WTC11 (cell line): ENCODE measurements at regions not wholly inside any gene's neighbourhood (a gene's known extent, or its start where the extent isn't known, plus 50 kb on each side); places are given as distances from the start of the nearest gene placed in this dataset.

Experiments used
- ATAC-seq: fragments of 200-7000 bp; cut with Tn5 transposase; 2 replicates; pipeline ENCODE4 v1.10.0; 2021; ENCODE audit warnings: mild to moderate bottlenecking, moderate library complexity
- CTCF ChIA-PET: fragments of 300-600 bp; sonication (Branson Sonifier 250); formaldehyde crosslinking; loops from one replicate; lab custom pipeline; 2021; ENCODE audit warnings: antibody characterized with exemption; lab: Charles Lee
- POLR2A ChIA-PET: fragments of 350-600 bp; sonication (Branson Sonifier 250); formaldehyde crosslinking; loops from one replicate; lab custom pipeline; 2021; ENCODE audit warnings: antibody characterized with exemption; lab: Charles Lee
- DNase-seq: peaks from one replicate; pipeline ENCODE4 v3.0.0; 2021; ENCODE audit warnings: low spot score
- H3K27ac Mint-ChIP-seq: 2 replicates; pipeline ENCODE4 v1.8.0; 2021; ENCODE audit warnings: mixed read lengths
- H3K27me3 Mint-ChIP-seq: 2 replicates; pipeline ENCODE4 v1.8.0; 2021; ENCODE audit warnings: low read depth, mild to moderate bottlenecking, moderate library complexity, mixed read lengths
- H3K36me3 Mint-ChIP-seq: 2 replicates; pipeline ENCODE4 v1.8.0; 2021; ENCODE audit warnings: mixed read lengths
- H3K4me1 Mint-ChIP-seq: 2 replicates; pipeline ENCODE4 v1.8.0; 2022; ENCODE audit warnings: mixed read lengths
- H3K4me3 Mint-ChIP-seq: 2 replicates; pipeline ENCODE4 v1.8.0; 2021; ENCODE audit warnings: mild to moderate bottlenecking, moderate library complexity, mixed read lengths
- H3K9me3 Mint-ChIP-seq: 2 replicates; pipeline ENCODE4 v1.8.0; 2021; ENCODE audit warnings: mixed read lengths
- CBFB ChIP-seq: sonication (generic); formaldehyde crosslinking; IDR thresholded peaks from 2 replicates; pipeline ENCODE4 v1.8.1; 2022; ENCODE audit warnings: mild to moderate bottlenecking, low read depth, missing genetic modification reagents
- CREB1 ChIP-seq: sonication (generic); formaldehyde crosslinking; IDR thresholded peaks from 2 replicates; pipeline ENCODE4 v1.8.0; 2023; ENCODE audit warnings: mild to moderate bottlenecking, missing genetic modification reagents
- CREM ChIP-seq: sonication (generic); formaldehyde crosslinking; IDR thresholded peaks from 2 replicates; pipeline ENCODE4 v1.8.1; 2022; ENCODE audit warnings: mild to moderate bottlenecking, missing genetic modification reagents, moderate library complexity
- ESRRA ChIP-seq: sonication (generic); formaldehyde crosslinking; IDR thresholded peaks from 2 replicates; pipeline ENCODE4 v1.8.1; 2022; ENCODE audit warnings: mild to moderate bottlenecking, missing genetic modification reagents, borderline replicate concordance
- FOXJ3 ChIP-seq: sonication (generic); formaldehyde crosslinking; IDR thresholded peaks from 2 replicates; pipeline ENCODE4 v1.9.0; 2021; ENCODE audit warnings: missing genetic modification reagents, mild to moderate bottlenecking, borderline replicate concordance
- FOXP1 ChIP-seq: sonication (generic); formaldehyde crosslinking; IDR thresholded peaks from 2 replicates; pipeline ENCODE4 v1.8.0; 2022; ENCODE audit warnings: missing genetic modification reagents, mild to moderate bottlenecking, moderate library complexity, borderline replicate concordance
- HMGA2 ChIP-seq: fragments of 250-450 bp; sonication (Bioruptor Pico); IDR thresholded peaks from 2 replicates; pipeline ENCODE4 v1.4.0; 2021; ENCODE audit warnings: mild to moderate bottlenecking, moderate library complexity
- NR1H2 ChIP-seq: sonication (generic); formaldehyde crosslinking; IDR thresholded peaks from 2 replicates; pipeline ENCODE4 v1.9.0; 2021; ENCODE audit warnings: mild to moderate bottlenecking, moderate library complexity, missing genetic modification reagents
- PRRX2 ChIP-seq: fragments of 250-450 bp; sonication (Bioruptor Pico); IDR thresholded peaks from 2 replicates; pipeline ENCODE4 v1.8.0; 2021; ENCODE audit warnings: mild to moderate bottlenecking
- SMAD4 ChIP-seq: sonication (generic); formaldehyde crosslinking; IDR thresholded peaks from 2 replicates; pipeline ENCODE4 v1.8.0; 2022; ENCODE audit warnings: mild to moderate bottlenecking, missing genetic modification reagents
- SP1 ChIP-seq: sonication (generic); formaldehyde crosslinking; conservative IDR thresholded peaks from 2 replicates; pipeline ENCODE4 v1.8.1; 2022; ENCODE audit warnings: missing genetic modification reagents
- TEAD4 ChIP-seq: sonication (generic); formaldehyde crosslinking; IDR thresholded peaks from 2 replicates; pipeline ENCODE4 v1.8.0; 2022; ENCODE audit warnings: mild to moderate bottlenecking, missing genetic modification reagents
- ZNF219 ChIP-seq: sonication (generic); formaldehyde crosslinking; IDR thresholded peaks from 2 replicates; pipeline ENCODE4 v1.8.0; 2023; ENCODE audit warnings: missing genetic modification reagents, mild to moderate bottlenecking, borderline replicate concordance
- ZNF317 ChIP-seq: sonication (generic); formaldehyde crosslinking; IDR thresholded peaks from 2 replicates; pipeline ENCODE4 v1.8.1; 2023; ENCODE audit warnings: low read depth, mild to moderate bottlenecking, moderate library complexity, missing genetic modification reagents, borderline replicate concordance
- TF ChIP-seq, protein P1 (sequence below): fragments of 250-450 bp; sonication (Bioruptor Pico); IDR thresholded peaks from 2 replicates; pipeline ENCODE4 v1.9.0; 2021; ENCODE audit warnings: mild to moderate bottlenecking
- TF ChIP-seq, protein P2 (sequence below): sonication (generic); formaldehyde crosslinking; IDR thresholded peaks from 2 replicates; pipeline ENCODE4 v1.8.0; 2023; ENCODE audit warnings: missing genetic modification reagents
- TF ChIP-seq, protein P3 (sequence below): sonication (generic); formaldehyde crosslinking; IDR thresholded peaks from 2 replicates; pipeline ENCODE4 v1.8.1; 2023; ENCODE audit warnings: mild to moderate bottlenecking, missing genetic modification reagents, moderate library complexity
- TF ChIP-seq, protein P4 (sequence below): sonication (generic); formaldehyde crosslinking; IDR thresholded peaks from 2 replicates; pipeline ENCODE4 v1.8.1; 2023; ENCODE audit warnings: mild to moderate bottlenecking, moderate library complexity, missing genetic modification reagents
- TF ChIP-seq, protein P5 (sequence below): sonication (generic); formaldehyde crosslinking; IDR thresholded peaks from 2 replicates; pipeline ENCODE4 v1.8.0; 2022; ENCODE audit warnings: mild to moderate bottlenecking, missing genetic modification reagents
- TF ChIP-seq, protein P6 (sequence below): sonication (generic); formaldehyde crosslinking; IDR thresholded peaks from 2 replicates; pipeline ENCODE4 v1.8.0; 2022; ENCODE audit warnings: mild to moderate bottlenecking, missing genetic modification reagents
- TF ChIP-seq, protein P7 (sequence below): fragments of 250-450 bp; sonication (Bioruptor Pico); conservative IDR thresholded peaks from 2 replicates; pipeline ENCODE4 v1.9.0; 2021; ENCODE audit warnings: mild to moderate bottlenecking
- TF ChIP-seq, protein P8 (sequence below): sonication (generic); formaldehyde crosslinking; IDR thresholded peaks from 2 replicates; pipeline ENCODE4 v1.8.1; 2023; ENCODE audit warnings: mild to moderate bottlenecking, missing genetic modification reagents, moderate library complexity
- TF ChIP-seq, protein P9 (sequence below): sonication (generic); formaldehyde crosslinking; IDR thresholded peaks from 2 replicates; pipeline ENCODE4 v1.8.1; 2023; ENCODE audit warnings: mild to moderate bottlenecking, missing genetic modification reagents

DNA sequence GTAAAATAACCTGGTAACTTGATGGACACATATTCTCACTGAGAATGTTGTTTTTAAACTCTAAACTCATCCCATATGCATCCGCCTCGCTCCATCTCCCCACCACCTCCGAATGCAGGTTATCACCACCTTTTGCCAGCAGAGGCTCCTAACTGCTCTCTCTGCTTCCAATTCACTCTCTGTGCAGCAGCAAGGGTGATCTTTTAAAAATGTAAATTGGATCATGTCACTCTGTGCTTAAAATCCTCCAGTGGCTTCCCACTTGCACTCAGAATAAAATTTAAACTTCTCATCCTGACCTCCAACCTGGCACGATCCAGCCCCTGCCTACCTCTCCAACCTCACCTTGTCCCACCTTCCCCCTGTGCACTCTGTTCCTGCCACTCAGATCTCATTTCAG, 317.2 kb downstream of the ZSWIM6 start (continued):
- TF ChIP-seq, protein P1, sequence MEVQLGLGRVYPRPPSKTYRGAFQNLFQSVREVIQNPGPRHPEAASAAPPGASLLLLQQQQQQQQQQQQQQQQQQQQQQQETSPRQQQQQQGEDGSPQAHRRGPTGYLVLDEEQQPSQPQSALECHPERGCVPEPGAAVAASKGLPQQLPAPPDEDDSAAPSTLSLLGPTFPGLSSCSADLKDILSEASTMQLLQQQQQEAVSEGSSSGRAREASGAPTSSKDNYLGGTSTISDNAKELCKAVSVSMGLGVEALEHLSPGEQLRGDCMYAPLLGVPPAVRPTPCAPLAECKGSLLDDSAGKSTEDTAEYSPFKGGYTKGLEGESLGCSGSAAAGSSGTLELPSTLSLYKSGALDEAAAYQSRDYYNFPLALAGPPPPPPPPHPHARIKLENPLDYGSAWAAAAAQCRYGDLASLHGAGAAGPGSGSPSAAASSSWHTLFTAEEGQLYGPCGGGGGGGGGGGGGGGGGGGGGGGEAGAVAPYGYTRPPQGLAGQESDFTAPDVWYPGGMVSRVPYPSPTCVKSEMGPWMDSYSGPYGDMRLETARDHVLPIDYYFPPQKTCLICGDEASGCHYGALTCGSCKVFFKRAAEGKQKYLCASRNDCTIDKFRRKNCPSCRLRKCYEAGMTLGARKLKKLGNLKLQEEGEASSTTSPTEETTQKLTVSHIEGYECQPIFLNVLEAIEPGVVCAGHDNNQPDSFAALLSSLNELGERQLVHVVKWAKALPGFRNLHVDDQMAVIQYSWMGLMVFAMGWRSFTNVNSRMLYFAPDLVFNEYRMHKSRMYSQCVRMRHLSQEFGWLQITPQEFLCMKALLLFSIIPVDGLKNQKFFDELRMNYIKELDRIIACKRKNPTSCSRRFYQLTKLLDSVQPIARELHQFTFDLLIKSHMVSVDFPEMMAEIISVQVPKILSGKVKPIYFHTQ (CRISPR knock-in tag): no peak
- no peak for TF ChIP-seq ZNF317 (CRISPR knock-in tag)
- no peak for TF ChIP-seq FOXJ3 (CRISPR knock-in tag)
- TF ChIP-seq, protein P2, sequence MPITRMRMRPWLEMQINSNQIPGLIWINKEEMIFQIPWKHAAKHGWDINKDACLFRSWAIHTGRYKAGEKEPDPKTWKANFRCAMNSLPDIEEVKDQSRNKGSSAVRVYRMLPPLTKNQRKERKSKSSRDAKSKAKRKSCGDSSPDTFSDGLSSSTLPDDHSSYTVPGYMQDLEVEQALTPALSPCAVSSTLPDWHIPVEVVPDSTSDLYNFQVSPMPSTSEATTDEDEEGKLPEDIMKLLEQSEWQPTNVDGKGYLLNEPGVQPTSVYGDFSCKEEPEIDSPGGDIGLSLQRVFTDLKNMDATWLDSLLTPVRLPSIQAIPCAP: no peak
- TF ChIP-seq SMAD4 (CRISPR knock-in tag): no peak
- TF ChIP-seq, protein P3, sequence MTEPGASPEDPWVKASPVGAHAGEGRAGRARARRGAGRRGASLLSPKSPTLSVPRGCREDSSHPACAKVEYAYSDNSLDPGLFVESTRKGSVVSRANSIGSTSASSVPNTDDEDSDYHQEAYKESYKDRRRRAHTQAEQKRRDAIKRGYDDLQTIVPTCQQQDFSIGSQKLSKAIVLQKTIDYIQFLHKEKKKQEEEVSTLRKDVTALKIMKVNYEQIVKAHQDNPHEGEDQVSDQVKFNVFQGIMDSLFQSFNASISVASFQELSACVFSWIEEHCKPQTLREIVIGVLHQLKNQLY (CRISPR knock-in tag): no peak

DNA sequence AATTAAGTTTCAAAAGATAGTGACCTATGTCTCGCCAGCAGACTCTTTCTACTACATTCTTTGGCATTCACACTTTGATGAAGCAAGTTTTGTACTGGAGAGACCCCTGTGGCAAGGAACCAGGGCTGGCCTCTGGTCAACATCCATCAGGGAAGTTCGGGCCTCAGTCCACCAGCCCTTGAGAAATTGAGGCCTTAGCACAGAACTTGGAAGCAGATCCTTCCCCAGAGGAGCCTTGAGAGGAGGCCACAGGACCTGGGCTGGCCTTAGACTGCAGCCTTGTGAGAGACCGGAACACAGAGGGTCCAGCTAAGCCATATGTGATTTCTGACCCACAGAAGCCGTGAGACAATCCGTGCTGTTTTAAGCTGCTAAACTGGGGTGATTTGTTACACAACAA, 317.9 kb downstream of the ZSWIM6 start:
- Mint-ChIP-seq H3K4me1 (peaks cover 3% of the 10 kb centered on the region), H3K36me3 (no peaks in the 10 kb centered on the region), H3K27ac (no peak overlapping the region), H3K27me3 (peaks cover 2% of the 10 kb centered on the region; the same call in 1 of the 2 replicates), H3K4me3 (no peak overlapping the region), H3K9me3 (no peaks in the 10 kb centered on the region)
- ATAC-seq: no peak
- DNase-seq: no peak
- POLR2A ChIA-PET: no interaction called here
- CTCF ChIA-PET: no interaction called here
- TF ChIP-seq CREM (CRISPR knock-in tag) (no peak), NR1H2 (CRISPR knock-in tag) (no peak), TEAD4 (CRISPR knock-in tag) (no peak), SMAD4 (CRISPR knock-in tag) (no peak), FOXP1 (CRISPR knock-in tag) (no peak), PRRX2 (CRISPR knock-in tag) (no peak), ESRRA (CRISPR knock-in tag) (no peak), SP1 (CRISPR knock-in tag) (no peak), CBFB (CRISPR knock-in tag) (no peak), CREB1 (CRISPR knock-in tag) (no peak), ZNF219 (no peak), HMGA2 (CRISPR knock-in tag) (no peak)
- TF ChIP-seq, protein P4, sequence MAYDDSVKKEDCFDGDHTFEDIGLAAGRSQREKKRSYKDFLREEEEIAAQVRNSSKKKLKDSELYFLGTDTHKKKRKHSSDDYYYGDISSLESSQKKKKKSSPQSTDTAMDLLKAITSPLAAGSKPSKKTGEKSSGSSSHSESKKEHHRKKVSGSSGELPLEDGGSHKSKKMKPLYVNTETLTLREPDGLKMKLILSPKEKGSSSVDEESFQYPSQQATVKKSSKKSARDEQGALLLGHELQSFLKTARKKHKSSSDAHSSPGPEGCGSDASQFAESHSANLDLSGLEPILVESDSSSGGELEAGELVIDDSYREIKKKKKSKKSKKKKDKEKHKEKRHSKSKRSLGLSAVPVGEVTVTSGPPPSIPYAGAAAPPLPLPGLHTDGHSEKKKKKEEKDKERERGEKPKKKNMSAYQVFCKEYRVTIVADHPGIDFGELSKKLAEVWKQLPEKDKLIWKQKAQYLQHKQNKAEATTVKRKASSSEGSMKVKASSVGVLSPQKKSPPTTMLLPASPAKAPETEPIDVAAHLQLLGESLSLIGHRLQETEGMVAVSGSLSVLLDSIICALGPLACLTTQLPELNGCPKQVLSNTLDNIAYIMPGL (CRISPR knock-in tag): no peak
- TF ChIP-seq, protein P5, sequence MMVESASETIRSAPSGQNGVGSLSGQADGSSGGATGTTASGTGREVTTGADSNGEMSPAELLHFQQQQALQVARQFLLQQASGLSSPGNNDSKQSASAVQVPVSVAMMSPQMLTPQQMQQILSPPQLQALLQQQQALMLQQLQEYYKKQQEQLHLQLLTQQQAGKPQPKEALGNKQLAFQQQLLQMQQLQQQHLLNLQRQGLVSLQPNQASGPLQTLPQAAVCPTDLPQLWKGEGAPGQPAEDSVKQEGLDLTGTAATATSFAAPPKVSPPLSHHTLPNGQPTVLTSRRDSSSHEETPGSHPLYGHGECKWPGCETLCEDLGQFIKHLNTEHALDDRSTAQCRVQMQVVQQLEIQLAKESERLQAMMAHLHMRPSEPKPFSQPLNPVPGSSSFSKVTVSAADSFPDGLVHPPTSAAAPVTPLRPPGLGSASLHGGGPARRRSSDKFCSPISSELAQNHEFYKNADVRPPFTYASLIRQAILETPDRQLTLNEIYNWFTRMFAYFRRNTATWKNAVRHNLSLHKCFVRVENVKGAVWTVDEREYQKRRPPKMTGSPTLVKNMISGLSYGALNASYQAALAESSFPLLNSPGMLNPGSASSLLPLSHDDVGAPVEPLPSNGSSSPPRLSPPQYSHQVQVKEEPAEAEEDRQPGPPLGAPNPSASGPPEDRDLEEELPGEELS (CRISPR knock-in tag): no peak
- TF ChIP-seq, protein P6, sequence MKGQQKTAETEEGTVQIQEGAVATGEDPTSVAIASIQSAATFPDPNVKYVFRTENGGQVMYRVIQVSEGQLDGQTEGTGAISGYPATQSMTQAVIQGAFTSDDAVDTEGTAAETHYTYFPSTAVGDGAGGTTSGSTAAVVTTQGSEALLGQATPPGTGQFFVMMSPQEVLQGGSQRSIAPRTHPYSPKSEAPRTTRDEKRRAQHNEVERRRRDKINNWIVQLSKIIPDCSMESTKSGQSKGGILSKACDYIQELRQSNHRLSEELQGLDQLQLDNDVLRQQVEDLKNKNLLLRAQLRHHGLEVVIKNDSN (CRISPR knock-in tag): no peak
- TF ChIP-seq, protein P7, sequence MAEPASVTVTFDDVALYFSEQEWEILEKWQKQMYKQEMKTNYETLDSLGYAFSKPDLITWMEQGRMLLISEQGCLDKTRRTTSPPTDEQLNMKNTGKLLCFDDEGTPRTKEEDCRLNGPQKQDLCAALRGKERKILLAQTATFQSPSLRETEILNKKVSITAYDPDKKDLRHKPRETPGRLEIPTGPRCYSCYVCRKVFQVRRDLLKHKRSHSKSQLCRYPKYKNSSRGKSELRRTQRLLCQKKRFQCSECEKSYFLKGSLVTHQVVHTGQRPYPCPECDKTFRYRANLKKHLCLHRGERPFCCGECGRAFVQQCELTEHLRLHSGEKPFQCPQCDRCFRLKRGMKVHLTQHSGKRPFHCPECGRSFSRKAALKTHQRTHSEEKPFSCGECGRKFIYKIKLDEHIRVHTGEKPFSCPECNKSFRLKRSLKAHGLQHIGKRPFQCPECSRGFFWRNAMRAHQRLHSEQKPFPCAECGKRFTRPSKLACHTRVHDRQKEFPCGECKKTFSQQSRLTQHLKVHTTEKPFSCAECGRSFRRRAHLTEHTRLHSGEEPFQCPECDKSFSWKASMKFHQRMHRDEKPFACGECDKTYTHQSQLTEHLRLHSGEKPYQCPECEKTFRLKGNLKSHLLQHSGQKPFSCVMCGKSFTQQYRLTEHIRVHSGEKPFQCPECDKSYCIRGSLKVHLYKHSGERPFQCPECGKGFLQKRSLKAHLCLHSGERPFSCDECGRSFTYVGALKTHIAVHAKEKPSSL (CRISPR knock-in tag): no peak
- TF ChIP-seq, protein P8, sequence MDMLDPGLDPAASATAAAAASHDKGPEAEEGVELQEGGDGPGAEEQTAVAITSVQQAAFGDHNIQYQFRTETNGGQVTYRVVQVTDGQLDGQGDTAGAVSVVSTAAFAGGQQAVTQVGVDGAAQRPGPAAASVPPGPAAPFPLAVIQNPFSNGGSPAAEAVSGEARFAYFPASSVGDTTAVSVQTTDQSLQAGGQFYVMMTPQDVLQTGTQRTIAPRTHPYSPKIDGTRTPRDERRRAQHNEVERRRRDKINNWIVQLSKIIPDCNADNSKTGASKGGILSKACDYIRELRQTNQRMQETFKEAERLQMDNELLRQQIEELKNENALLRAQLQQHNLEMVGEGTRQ: no peak
- TF ChIP-seq, protein P9, sequence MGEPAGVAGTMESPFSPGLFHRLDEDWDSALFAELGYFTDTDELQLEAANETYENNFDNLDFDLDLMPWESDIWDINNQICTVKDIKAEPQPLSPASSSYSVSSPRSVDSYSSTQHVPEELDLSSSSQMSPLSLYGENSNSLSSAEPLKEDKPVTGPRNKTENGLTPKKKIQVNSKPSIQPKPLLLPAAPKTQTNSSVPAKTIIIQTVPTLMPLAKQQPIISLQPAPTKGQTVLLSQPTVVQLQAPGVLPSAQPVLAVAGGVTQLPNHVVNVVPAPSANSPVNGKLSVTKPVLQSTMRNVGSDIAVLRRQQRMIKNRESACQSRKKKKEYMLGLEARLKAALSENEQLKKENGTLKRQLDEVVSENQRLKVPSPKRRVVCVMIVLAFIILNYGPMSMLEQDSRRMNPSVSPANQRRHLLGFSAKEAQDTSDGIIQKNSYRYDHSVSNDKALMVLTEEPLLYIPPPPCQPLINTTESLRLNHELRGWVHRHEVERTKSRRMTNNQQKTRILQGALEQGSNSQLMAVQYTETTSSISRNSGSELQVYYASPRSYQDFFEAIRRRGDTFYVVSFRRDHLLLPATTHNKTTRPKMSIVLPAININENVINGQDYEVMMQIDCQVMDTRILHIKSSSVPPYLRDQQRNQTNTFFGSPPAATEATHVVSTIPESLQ (CRISPR knock-in tag): no peak
